ENCODE measurements at regions not wholly inside any gene's neighbourhood (a gene's known extent, or its start where the extent isn't known, plus 50 kb on each side); places are given as distances from the start of the nearest gene placed in this dataset.

DNA sequence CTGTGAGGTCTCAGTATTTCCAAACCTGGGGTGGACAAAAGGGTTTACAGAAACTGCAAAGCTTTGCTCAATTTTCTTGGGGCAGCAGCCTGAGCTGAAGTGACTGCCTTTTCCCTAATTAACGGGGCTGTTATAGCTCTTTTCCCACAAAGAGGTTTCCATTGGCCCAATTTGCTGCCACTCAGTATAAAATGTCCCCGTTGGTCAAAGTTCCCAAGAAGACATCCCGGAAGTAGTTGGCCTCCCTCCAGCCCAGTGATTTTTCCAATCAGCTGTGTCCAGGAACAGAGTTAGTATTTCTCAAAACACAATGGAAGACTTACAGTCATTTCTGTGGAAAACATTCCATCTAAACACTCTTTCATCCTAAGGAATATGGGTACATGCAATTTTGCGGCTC, 643.6 kb downstream of the ACTL7B start:
- DNase-seq = no peak

DNA sequence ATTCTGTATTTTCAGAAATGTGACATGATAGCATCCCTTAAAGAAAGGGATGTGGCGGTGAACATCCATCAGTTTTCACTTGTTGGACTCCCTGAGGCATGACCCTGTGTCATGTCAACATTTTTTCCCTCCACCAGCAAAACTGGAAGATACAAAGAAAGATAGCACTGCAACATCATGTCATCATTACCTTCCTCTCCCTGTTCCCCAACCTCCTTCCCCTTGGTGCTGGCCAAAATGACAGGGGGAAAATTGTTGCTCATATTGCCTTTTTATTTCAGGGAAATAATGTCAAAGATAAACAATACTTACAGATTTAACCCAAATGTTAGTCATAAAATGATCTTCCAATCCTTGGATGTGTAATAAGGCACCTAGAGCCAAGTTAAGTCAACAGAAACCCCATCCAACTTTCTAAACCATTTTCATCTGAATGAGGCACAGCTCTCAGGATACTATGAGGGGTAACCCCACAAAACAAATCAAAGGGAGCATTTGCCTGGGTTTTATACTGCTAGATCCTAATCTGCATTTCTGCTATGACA, 644.3 kb downstream of the ACTL7B start:
- DNase-seq = no peak

DNA sequence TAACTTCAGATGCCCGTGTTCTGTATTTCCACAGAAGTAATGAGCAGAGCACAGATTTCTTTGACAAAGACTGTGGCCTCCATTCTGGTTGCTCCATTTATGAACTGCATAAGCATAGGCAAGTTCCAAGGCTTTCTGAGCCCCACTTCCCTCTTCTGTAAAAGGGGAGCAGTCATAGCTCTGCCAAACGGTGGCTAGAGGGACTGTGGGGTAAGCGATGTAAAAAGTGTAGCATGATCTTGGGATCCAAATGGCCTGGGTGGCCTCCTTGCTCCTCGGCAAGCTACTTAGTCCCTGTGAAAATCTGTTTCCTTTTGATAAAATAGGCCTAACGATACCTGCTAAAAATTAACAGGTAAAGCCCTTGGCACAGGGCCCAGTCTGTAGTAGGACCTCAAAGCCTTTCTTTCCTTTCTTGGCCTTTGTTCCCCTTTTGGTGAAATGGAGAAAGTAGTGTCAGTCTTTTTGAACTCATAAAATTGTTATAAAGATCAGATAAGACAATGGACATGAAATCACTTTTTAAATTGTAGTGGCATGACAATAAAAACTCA, 646.6 kb downstream of the ACTL7B start:
- no peak for DNase-seq

DNA sequence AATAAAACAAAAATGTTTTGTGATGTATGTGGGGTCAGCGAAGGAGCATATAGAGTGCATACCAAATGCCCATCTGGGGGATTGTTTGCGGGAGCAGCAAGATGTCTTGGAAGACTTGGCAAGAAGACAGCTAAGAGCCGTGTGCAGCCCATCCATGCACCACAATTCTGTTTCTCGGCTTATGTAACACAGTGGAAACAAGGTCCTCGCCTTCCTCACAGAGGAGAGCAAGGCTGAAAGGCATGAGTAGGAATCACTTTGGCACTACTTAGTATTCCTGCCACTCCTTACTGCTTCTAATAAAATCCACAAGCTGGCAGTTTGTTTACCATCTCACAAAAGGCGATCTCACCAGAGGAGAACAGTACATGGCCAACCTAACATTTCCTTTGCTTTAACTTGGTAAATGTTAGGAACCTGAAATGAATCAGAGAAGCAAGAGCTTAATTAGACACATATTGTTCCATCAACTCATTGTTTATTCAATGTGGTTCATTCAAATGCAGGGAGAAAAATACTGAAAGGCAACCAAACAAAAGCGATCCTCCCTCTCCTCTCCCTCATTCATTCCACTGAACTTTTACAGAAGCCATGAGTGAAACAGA, 648.1 kb downstream of the ACTL7B start:
- no peak for DNase-seq

DNA sequence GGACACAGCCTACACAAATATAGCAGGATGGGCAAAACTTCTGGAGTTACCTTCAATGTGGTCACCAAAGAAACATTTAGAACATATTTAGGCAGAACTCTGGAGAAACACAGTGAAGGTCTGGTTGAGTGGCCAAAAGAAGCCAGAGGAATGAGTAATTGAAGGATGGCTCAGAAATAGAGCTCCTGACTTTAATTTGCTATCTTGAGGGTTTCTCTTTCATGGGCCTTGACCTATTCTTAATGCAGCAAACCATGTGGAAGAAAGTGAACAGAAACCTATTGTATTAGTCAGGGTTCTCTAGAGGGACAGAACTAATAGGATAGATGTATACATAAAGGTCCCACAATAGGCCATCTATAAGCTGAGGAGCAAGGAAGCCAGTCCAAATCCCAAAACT, 650.5 kb downstream of the ACTL7B start:
- no peak for DNase-seq

DNA sequence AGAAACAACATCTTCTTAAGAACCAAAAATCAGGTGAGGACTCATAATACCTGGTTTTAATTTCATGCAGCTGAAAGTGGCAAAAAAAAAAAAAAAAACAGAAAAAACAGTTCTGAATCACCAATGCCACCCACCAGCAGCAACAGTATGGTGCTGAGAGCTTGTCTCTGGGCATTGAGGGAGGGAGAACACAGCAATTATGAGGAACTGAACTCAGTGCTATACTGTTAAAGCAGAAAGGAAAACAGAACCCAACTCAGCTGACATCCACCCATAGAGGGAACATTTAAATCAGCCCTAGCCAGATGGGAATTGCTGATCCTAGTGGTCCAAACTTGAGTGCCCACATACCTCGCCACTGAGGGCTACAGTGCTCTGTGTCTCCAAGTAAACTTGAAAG, 657.9 kb downstream of the ACTL7B start:
- no peak for DNase-seq

DNA sequence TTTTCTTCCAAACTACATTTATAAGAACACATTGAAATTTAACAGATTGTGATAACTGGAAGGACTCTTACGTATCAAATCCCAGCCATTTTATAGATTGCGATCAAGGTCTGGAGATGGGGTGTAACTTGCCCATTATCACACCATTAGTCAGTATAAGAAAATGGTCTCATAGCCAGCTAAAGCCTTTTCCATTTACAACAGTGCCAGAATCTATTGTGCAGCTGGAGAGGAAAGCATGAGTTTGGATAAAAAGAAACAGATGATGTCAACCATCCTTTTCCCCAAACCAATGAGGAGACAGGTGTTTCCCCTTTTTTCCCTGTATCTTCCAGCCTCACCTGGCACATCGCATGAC, 658.8 kb downstream of the ACTL7B start:
- DNase-seq = no peak

DNA sequence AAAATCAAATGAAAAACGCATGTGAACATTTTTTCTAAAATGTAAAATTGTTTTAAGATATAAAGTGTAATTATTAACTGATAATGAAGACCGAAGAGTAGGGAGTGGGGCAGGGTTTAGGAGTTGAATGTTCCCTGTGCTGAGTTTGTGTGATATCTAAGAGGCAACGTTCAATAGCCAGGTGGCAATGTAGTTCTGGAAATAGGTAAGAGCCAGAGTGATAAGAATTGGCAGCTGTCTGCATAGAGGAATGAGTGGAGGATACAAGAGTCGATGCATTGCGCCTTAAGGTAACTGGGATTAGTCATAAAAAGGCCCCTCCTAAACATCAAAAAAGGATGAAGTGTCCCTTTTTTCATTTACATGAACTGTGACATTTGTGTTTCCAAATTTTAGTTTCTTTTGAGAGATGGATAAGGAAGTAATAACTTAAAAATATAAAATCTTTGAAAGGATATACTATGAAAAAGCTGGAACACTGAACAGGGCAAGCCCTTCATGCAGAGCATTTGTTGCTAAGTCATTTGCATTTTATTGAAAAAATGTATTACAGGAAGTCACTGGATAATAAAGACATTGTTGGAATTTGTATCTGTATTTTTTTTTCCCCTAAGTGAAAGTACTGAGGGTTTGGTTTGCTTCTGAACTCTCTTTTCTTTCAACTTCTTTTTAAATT, 659.3 kb downstream of the ACTL7B start:
- DNase-seq = no peak

DNA sequence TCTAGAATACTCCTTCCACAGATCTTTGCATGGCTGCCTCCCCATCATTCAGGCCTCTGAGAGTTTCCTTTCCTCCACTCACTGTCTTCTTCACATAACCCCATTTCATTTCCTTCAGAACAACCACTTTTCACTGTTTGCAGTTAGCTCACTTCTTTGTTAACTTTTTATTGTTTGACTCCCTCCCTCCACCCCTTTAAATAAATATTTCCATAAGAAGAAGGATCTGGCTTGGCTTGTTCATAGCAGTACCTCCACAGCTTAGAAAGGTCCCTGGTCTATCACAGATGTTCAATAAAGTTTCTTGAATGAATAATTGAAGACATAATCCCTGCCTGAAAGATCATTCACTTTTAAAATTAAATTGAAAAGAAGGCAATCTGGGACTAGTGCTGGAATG, 661.6 kb downstream of the ACTL7B start:
- DNase-seq = no peak

DNA sequence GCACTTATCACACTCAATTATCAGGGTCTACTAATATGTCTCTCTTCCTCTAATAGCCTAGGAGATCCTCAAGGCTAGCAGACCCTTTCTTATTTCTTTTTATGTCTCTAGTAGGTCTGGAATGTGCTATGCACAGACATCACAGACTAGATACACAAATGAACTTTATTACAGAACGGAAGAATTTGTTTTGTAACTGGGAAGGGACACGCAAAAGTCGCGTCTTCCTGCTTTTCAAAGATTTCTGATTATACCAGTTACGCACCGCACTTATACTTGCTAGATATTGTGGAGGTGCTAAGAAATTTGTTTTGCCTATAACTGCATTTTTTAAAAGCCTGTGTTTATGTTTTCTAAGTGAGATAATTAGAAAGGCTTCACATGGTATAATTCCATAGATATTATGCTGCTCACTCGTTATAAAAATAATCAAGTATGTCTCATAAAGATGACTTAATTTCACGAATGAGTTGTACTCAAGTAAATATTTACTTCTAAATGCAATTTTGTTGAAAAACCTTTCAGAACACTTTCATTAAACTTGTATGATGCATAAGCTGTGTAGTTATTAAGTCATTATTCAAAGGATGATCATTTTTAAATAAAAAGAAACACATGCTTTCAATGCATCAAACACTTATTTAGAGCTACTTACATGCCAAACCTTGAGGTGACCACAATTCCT, 662.6 kb downstream of the ACTL7B start:
- DNase-seq = no peak

DNA sequence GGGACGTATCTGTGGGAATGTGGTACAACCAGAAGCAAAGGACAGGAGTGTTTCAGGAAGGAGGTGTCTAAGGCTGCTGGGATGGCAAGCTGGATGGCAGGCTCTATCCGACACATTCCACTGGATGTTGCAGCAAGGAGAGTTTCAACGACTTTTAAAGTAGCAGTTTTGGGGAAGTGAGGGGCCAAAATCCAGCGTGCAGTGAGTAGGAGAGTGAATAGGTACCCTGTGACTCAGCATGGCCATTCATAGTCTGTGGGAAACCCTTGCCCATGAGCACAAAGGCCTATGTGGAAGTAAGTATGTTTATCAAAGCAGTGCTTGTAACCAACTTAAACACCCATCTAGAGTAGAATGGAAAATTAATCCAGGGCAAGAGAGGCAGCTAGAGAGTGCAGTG, 664.7 kb downstream of the ACTL7B start:
- no peak for DNase-seq

DNA sequence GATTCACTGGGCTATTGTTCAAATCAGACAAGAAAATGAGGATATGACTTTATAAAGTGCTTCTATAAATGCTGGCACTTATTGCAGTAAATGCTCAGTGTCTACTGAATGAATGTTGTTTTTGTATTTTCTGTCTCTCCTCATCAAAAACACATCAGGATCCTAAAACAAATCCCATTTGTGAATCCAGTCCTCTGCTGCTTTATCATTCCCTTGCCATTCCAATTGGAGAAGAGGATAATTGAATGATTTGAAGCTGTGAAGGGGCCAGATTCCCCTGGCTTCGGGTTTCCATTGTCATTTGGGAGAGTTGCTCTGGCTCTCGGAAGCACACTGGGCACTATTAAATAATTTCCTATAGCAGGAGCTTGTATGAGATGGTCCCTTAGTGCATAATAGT, 666.8 kb downstream of the ACTL7B start:
- no peak for DNase-seq

DNA sequence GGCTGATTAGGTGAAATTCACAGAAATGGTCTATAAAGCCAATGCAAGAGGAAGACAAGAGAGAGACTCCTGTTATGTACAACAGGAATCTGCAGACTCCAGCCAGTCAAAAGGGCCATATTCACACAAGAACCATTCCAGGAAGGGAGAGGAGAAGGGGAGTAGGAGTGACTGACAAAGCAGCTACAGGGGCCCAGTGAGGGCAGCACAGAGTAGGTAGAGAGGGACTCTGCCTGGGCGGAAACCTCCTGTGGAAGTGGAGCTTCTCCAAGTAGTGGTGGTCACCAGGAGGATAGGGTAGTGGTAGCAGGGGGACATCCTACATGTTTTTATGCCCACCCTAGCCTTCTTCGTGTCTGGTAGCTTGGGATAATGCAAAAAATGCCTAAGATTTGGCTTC, 667.3 kb downstream of the ACTL7B start:
- no peak for DNase-seq

DNA sequence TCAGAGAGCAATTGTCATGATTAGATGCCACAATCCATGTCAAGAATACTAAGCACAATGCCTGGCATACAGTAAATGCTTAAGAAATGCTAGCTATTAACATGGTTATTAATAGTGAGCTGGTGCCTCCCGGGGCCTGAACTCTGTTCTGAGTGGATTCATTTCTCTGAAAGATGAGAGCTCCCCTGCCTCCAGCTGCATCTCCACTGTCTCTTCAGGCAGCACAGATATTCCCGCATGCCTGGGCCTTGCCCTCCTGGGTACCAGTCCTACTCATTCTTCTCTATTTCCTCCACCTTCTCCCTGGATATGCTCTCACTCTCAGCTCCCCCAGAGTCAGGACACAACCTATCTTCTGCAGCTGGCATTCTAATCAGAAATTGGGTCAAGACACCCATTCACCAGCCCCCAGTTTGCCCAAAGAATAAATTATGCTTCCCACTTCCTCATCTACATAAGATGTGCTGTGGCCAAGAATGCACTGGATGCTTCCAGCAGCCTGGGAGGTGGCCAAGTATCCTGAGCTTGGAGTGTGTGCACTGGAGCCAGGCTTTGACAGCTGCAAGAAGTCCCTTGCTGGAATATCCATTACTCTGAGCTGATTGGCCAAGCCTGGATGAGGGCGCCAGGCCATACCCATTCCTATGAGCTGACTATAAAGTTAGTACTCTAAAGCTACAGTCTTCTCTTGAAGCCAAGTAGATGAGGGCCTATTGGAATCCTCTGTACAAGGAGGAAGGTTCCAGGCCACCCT, 669.0 kb downstream of the ACTL7B start:
- no peak for DNase-seq

DNA sequence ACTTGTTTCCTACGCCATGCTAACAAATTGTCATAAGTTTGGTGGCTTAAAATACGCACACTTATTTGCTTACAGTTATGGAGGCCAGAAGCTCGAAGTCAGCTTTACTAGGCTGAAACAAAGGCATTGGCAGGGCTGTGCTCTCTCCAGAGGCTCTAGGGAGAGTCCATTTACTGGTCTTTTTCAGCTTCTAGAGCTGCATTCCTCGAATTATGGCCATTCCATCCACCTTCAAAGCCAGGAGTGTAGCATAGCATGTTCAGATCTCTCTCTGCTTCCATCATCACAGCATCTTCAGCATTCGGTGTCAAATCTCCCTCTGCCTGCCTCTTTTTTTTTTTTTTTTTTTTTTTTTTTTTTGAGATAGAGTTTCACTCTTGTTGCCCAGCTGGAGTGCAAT, 670.2 kb downstream of the ACTL7B start:
- DNase-seq = no peak

DNA sequence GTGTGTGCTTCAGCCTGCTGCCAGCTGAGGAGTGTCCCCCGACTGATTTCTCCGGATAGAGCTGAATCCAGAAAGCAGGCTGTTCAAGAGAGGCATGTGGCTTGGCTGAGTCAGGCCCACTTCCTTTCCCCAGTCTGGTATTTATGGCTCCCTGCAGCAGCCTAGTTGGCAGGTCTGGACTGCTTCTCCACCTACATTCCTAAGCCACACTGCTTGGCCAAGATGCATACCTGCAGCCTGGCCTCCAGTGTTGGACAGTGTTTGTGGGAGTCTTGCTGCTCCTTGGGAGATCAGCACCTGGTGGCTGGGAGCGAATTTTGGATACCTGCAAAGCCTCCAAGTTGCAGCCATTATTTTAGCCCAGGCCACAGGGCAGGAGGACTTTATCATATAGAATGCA, 670.8 kb downstream of the ACTL7B start:
- no peak for DNase-seq

DNA sequence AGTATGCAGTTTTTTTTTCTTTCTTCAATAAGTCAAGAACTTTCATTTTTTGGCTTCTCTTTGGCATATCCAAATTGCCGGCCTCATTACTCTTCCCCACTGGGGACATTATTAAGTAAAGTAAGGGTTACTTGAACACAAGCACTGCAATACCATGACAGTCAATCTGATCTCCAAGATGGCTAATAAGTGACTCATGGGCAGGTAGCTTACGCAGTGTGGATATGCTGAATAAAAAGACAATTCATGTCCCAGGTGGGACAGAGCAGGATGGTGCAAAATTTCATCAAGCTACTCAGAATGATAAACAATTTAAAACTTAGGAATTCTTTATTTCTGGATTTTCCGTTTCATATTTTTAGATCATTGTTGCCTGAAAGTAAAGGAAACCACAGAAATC, 671.8 kb downstream of the ACTL7B start:
- DNase-seq = no peak

DNA sequence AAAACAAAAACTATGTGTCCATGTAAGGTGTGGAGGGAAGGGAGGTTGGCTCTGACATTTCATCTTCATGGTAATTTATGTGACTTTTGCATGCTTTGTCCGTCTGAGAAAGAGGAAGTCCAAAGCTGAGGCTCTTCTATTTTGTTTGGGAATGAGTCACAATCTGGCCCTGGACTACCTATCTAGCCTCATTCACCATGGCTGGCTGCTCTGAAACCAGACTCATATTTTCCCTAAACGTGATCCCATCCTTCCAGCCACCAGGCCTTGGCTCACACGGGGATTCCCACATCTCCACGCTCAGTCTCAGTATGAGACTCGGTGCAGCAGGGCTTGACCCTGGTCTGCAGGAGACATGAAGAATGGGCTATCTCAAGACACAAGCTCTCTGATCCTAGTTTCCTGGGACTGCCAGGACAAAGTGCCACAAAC, 672.8 kb downstream of the ACTL7B start:
- no peak for DNase-seq

DNA sequence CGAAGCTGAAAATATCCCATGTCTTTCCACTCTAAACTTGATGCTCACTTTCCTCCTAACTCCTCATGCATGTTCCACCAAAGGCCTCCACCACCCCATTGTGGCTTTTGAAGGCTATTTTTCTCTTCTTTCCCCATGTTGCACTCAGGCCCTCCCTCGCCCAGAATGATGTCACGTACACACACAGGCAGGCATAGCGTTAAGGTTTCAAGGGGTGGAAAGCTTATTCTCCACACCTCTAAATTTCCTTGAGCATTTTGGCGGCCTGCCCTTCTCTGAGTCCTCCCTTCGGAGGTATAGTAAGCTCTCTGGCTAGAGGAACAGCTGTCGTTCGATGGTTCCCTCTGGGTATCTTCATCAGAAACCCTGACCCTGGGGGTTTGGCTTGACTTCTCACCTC, 673.5 kb downstream of the ACTL7B start:
- DNase-seq = no peak

DNA sequence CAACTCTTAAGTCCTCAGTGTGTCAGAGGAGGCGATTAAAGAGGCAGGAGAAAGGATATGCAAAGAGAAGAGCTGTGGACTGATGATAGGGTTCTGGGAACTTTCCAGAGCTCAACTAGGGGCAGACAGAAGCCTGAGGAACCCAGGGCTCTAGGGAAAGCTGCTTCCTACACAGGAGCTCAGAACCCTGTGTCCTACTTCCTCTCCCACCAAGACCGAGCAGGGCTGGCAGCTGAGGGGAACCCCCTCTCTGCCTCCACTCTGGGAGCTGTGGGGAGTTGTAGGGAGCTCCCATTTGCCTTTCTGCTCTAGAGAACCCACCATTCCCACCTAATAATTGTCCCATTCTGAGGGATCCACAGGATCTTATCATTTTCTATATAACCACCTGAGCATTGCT, 674.3 kb downstream of the ACTL7B start:
- no peak for DNase-seq

DNA sequence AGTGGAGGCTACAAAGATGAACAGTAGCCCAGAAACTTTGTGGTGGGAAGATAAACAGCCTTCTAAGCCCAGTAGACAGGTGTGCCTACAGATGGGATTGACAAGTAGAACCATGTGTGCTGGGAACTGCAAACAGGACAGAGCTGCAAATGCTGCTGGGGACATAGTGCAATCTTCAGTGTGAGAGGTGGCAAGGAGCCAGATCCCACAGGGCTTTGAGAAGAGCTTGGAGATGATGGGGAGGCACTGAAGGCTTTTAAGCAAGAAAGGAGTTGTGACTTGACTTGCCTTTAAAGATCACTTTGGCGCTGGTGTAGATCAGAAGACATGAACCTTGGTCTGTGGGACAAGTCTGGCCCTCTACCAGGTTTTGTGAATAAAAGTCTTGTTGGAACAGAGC, 675.2 kb downstream of the ACTL7B start:
- no peak for DNase-seq

DNA sequence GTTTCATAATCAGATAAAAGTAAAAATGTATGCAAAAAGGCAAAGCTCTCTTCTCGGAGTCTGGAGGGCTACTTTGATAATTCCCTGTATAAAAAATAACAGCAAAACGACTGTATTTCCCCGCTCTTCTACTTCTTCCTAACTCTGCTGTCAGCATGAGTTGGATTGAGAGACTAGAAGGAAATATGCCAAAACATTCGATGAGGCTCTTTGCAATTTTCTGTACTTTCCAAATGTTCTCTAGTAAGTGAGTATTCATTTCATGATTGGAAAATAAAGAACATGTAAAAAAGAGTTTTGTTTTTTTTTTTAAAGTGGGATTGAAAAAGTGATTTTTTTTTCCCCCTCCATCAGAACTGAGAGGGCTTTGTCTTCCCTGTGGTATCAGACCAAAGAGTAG, 677.5 kb downstream of the ACTL7B start:
- DNase-seq = no peak

DNA sequence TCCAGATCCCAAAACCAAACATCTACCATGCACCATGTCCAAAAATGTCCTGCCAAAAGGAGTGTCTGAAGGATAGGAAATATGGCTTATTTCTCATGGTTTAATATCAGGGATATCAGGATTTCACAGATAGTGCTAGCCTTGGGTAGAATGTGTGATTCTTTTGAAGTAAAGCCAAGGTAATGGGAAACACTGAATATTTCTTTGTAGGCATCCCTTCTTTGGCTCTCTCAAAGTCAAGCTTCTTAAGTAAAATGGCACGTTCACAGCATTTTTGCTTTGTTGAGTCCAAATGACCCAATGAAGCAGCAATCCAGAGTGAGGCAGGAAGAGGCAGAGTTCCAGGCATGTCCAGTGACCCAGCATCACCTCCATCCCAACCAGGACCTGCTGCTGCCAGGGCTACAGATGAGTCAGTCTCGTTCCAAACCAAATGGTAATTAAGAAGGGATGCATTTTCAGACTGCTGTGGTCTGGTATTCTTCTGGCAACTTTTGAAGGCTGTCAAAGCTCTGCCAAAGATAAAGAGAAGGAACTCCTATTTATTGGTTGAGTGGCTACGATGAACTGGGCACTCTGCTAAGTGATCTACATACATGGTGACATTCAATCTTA, 678.8 kb upstream of the KLF4 start:
- DNase-seq = no peak

Data from NCI-H1417 treated with DMSO at 0.1 percent for 48 hours (cell line).